Activated CD8-positive, alpha-beta memory T cell treated with anti-CD3 and anti-CD28 coated beads for 24 hours (primary cell): ENCODE measurements at regions not wholly inside any gene's neighbourhood (a gene's known extent, or its start where the extent isn't known, plus 50 kb on each side); places are given as distances from the start of the nearest gene placed in this dataset.

ENCODE experiments used
- DNase-seq: peaks from one replicate; pipeline ENCODE4 v3.0.0-alpha.2; 2020

DNA sequence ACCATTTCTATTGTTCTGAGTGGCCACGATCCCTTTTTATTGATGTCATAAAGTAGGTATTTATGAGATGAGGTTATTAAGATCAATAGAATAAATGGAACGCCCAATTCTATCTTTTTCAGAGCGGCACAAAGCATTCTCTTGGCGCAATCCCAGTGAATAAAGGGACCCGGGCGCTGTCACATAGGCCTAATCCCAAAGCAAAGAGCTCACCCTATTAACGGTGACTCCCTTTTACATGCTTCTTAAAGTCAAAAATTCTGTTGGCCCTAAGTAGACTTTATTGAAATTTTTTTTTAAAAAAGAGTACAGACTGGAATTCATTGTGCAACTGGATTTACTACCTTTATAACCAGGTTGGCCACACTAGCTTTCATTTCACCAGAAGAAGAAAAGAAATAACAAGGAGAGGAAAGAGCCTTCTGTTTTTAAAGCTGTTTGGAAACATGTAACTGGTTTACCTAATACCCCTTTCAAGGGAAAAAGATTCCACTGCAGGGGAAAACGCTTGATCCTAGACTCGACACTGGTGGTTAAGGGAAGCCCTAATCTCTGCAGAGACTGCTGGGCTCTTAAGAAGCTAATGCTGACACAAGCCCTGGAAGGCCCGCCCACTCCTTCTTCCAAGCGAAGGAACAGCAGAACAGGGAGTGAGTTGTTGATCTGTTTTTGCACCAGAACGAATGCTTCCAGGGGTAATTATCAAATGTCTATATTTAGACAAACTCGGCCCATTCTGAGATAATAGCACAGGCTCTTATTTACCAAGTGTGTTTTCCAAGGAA lies 381.2 kb downstream of the BCL11B start:
- DNase-seq = no peak

DNA sequence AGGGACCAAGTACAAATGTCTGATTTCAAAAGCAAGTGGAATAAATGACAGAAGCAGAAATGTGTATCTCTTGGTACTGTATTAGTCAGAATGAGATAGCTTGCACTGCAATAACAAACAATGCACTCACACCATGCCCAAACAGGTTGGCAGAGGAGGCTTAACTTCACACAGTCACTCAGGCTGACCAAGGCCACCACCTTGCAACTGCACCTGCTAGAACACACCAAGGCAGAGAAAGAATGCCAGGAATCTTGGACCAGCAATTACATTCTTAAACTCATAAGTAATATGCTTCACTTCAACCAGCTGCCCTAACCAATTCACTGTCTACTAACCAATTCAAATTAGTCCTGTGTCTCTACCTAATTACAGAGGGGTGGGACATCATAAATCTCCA lies 378.3 kb downstream of the BCL11B start:
- DNase-seq = no peak

DNA sequence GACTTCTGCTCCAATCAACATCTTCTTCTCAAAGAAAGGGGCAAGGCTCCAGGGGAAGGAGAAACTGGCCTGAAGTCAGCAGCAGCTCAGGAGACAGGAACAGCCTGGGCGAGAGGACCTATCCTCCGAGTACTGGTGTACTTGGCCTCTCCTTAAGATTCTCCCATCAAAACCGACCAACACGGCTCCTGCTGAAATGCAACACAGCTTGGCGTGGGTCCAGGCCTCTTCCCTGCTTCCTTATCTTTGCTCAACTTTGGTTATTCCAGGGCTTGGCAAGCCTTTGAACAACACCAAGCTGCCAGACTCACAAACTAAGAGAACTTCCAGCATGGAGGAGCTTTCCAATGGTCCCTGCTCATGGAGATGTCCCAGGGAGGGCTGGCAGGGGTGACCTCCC lies 377.4 kb downstream of the BCL11B start:
- no peak for DNase-seq

DNA sequence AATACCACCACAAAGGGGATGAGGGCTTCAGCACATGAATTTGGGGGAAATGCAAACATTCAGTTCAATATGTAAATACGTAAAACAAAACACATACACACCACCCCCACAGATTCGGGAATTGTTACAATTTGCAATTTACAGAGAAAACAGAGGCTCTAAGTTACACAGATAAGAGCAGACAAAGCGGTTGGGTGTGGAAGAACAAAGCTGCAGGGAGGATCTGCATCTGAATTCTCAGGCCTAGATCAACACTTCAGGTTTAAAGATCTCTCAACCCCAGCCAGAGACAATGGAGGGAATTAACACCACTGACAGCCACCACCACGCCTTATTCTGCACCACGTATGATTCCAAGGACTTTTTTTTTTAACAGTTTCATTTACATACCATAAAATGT lies 375.5 kb downstream of the BCL11B start:
- no peak for DNase-seq

DNA sequence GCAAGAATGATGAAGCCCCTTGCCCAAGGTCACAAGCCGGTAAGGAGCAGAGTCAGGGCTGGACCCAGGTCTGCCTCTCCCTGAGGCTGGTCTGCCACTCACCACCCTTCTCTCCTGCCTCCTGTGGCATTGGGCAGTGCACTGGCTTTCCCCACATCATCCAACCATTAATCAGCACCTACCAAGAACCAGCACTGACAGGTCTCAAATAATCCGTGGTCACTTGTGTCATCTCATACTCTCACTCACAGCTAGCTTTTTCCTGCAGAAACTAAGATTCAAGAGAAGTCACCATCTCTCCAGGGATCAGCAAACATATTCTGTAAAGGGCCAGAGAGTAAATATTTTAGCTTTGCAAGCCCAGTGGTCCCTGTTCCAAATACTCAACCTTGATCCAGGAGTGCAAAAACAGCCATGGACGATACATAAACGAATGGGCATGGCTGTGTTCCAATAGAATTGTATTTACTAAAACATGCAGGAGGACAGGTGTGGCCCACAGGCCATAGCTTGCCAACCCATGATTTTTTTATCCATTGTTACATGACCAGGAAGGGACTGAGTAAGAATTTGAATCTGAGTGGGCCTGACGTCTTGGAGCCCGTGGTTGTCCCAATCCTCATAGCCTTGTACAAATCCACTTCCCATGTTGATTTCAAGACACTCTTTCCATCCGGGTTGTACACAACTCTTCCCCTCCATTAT lies 374.2 kb downstream of the BCL11B start:
- no peak for DNase-seq

DNA sequence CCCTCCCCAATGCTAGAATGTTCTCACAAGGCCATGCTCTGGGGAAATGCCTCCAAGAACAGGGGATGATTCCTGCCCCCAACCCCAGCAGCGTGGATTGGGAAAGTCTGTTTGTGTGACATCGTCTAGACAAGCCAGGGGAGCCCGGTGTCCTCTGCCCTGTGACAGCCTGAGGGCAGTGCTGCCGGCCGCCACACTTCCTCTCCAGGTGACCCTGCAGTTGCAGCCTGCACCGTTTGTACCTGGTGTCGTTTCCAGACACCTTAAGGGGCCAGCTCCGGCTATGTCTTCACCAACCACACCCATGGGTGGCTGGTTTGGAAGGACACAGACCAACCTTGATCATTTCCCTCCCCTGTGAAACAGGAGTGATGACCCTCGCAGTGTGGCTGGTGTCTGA lies 372.6 kb downstream of the BCL11B start:
- no peak for DNase-seq

DNA sequence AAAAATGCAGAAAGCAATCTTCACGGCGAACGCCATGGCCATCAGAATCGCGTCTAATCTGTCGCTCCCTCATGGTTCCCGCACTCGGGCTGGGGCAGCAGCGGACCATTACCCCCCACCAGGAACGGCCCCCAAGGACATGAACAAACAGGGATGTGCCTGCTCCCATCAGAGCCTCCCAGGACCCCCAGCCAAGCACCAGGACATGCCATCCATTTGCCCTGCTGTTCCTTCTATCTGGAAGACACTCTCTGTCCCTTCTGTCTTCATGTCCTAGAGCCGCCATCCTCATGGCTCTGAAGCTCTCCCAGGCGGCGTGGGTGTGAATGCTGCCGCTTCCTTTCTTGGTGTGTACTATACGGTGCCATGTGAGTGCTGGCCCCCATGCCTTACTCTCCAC lies 371.8 kb downstream of the BCL11B start:
- no peak for DNase-seq

DNA sequence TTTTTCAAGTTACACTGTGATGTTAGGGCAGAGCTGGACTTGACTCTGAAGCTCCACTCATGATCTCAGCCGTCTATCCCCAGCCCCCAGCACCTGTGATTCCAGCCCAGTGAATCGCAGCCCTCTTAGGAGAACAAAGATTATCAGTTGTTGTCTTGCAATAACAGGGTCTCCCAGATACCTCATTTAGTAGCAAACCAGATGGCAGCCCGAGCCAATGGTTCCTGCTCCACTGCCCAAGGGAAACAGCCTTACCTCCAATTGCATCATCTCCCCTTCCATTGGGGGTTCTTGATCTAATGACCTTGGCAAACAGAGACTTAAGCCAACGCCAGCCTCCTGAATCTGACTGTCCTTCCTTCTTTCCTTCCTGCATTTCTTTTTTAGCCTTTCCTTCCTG lies 371.2 kb downstream of the BCL11B start:
- no peak for DNase-seq

DNA sequence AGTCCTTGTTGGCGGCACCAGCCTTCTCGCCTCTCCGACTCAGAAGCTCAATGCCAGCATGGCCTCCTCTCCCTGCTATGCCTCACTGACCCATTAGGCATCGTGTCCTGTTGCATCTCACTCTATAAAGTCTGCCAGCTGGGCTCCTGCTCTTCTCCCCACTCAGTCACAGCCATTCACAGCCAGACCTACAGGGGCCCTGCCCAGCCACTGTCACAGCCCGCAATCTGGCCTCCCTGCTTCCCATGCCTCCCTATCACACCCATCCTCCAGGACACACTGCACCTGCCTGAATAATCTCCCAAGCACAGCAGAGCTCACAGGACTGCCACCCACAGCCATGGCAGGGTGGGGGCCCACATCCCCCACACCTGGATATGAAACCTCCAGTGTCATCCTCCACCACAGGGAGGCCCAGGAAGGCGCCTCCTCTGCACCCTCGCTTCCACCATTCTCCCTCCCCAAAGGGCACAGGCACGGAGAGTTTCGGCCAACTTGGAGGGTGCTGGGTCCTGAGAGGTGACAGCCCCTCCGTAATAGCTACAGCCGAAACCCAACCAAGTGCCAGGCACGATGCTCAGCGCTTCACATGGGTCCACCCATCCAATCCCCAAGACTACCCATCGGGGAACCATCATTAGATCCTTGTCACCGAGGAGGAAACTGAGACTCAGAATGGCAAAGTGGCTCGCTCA lies 370.3 kb downstream of the BCL11B start:
- DNase-seq = no peak

DNA sequence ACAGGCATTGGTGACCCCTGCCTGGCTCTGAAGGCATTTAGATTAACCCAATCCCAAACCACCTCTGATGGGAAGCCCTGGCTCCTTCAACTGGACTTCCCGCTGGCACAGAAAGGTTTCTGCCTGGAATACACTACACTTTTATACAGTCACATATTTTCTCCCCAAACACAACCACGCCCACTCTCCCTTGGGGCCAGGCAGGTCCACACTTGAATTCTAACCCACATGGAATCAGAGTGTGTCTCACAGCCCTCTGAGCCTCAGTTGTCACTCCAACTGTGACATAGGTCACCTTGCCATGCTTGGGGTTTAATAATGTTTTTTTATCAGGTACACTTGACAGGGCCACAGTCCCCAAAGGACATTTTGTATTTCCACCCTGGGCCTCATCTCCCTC lies 368.6 kb downstream of the BCL11B start:
- no peak for DNase-seq

DNA sequence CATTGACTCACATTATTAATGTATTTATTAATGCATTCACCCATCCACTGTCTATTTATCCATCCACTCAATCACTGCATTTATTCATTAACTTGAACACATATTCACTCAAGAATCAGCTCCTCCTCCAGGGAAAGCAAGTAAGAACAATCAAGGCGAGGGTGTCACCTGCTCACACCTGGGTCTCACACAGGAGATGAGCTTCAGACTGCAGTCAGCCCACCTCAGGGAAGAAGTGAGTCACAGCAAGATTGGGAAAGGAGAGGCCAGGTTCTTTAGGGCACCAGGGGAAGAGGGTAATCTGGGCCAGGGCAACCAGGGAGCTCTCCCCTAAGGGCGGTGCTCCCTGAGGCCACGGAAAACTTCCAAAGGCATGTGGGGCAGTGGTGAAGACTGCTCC lies 367.3 kb downstream of the BCL11B start:
- DNase-seq = no peak

DNA sequence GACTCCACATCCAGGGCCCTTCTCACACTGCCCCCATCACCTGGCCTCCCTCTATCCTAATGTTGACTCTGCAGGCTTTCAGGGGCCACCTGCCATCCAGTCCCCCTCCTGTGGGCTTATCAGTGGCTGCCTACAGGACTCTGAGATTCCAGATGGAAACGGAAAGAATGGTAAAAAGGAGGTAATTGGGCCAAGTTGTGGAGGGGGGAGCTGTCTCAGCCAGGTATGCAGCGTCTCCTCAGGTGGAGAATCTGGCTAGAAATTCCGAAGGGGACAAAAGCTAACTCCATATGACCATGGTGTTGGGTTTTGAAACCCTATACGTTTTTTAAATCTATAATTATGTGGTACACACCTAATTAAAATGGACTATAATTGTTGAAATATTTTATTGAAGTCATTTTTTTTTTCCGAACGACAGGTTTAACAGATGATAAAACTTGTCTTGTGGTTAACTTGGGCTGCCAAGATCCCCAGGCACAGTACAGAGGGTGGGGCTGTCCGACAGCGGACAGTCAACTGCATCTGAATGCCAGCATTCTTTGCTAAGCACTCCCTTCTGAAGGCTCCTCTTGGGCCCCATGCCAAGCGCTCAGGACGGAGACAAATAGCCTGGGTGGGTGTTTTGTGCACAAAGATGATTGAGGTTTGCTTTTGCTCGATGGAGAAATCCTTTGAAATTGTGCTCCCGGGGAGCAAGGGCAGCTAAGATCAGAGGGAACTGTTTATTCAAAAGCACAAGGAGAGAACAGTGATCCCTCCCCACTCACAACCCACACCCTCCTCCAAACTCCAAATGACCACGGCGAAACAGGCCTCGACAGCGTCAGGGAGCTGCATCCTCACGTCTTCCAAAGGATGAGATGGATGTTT lies 365.6 kb downstream of the BCL11B start:
- no peak for DNase-seq

DNA sequence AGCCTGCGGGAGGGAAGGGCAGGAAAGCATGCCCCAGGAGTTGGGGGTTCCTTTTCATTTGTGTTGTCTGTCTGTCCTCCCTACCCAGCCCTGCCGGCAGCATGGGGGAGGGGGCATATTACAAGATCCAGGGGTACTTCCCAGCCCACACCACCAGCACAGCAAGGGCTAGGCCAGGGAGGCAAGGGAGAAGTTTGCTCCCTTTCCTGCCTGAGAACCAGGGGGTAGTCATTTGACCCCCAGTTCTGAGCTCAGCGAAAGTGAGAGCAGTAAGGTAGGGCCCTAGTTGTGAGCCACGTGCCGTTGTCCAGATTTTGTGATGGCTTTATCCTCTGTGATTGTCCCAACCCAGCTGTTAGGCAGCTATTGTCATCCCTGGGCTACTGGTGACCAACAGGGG lies 364.7 kb downstream of the BCL11B start:
- no peak for DNase-seq

DNA sequence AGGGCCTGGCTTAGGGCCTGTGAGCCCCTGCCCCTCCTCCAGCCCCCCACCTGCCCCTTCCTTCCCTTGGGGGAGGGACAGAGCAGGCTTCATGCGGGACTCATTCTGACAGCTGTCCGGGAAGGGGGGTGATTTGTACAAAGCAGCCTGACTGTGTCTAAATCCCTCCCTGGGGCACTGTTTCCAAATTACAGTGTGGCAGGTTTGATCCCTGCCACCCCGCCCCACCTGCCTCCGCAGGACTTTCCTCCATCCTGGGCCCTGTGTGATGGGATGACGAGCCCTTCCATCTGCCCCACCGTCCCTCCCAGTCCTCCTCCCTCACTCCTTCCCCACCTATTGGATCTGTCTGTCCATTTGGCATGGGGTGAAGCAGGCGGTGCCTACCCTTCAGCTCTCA lies 363.9 kb downstream of the BCL11B start:
- DNase-seq = no peak

DNA sequence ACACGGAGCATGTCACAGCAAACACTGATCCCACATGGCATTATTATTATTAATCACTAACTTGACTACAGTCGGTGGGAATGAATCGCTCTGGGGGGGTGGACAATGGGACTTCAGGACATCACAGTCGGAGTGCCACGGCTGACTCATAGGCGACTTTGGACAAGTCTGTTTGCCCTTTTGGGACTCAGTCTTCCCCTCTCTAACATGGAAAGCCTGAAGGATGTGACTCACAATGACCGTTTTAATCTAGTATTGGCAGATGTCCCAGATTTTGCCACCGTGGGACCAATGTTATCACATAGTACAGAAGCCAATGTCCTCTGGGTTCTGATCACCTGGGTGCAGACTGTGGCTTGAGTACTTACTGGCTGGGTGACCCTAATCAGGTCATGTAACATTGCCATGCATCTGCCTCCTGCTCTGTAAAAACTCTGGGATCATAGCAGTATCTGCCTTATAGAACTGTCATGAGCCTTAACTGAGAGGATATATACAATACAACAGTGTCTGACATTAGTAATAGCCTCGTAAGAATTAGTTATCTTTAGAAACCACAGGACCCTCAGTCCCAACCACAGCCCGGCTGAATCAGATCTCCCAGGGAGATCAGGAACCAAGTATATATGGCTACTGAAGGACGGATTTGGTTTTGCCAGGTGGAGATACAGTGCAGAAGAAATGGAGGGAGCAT lies 362.6 kb downstream of the BCL11B start:
- DNase-seq = no peak

DNA sequence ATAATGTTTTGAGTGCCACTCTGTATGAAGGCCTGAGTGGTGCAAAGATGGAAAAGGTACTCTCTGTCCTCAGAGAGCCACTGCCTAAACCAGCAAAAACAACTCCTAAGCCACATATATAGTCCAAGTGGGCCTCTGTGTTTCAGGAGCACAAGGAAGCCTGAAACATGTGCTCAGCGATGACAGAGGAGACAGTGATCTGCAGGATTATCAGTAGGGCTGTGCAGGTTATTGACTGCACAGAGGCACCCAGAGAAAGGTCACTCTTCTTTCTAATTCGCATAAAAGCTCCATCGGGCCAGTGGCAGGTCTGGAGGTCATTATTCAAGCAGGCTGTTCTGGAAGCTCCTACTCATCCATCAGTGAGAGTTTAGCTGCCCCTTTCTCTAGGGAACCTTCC lies 361.9 kb downstream of the BCL11B start:
- DNase-seq = no peak

DNA sequence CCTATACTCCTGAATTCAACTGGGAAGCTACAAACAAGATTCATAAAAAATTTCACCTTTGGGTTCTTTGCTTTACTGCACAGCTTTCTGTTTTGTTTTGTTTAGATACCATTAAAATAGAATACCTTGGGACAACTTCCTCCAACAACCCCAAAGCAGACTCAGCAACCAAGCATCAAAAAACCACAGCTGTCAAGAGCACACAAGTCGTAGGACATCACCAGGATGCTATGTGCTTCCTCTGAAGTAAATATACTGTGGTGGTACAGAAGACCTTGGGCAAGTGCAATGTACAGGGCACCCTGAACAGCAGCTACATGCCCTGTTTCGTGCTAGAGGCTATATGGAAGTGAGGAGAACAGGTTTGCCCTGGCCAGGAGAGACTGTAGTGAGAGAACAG lies 359.3 kb downstream of the BCL11B start:
- DNase-seq = no peak

DNA sequence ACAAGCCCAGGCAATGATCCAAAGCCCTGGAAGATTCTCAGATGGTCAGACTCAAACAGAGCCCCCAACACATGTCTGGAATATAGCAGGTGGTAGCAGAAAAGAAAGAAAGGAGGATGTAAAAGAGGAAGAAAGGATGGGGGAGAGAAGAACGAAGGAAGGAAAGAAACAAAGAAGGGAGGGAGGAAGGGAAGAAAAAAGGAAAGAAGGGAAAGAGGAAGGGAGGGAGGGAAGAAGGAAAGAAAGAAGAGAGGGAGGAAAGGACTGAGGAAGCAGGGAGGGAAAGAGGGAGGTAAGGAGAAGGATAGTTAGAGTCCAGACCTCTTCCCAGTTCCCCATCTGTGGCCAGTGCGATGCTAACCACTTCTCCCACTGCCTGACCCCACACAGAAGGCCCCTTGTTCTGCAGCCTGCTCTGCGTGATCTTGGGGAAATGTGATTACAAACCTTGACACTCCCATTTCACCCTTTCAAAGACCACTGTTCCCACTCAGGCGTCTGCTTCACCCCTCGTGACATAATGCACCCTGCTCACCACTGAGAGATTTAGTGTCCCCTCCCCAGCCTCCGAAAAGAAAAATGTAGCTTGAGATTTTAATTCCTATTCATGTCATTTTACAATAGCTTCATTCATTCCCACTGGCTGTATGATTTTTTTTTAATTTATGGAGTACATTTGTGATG lies 357.9 kb downstream of the BCL11B start:
- no peak for DNase-seq

DNA sequence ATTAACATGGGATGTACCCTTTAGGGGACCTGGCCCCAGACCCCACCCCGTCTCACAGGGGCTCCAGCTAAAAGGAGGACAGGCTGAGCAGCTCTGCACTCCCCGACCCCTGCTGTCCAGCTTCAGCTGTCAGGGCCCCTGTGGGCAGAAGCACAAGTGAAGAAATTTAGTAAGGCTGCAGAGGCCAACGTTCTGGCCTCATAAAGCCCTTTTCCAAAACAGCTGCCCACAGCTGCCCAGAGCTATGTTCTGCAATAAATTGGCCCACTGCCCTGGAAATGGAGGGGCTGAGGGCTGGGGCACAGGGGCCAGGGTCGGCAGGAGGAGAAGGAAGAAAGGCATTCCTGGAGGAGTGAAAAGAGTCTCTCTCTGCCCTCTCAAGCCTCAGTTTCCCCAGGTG lies 357.1 kb downstream of the BCL11B start:
- DNase-seq = no peak

DNA sequence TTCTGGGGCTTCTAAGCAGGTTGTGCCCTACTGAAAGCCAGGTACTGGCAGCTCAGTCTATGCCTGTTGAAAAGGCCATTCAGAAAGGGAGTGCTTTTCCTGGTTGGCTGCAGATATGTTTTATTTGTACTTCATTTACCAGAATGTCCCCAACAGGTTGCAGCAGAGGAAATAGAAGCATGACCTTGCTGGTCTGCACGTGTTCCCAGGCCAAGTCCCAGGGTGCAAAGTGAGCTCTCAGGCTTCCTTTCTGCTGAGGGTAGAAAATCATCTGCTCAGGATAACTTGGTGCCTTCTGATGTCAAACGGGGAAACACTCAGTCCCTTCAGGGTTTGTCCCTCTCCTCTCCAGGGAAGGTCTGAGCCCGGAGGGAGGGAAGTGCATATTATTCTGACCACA lies 356.4 kb downstream of the BCL11B start:
- no peak for DNase-seq

DNA sequence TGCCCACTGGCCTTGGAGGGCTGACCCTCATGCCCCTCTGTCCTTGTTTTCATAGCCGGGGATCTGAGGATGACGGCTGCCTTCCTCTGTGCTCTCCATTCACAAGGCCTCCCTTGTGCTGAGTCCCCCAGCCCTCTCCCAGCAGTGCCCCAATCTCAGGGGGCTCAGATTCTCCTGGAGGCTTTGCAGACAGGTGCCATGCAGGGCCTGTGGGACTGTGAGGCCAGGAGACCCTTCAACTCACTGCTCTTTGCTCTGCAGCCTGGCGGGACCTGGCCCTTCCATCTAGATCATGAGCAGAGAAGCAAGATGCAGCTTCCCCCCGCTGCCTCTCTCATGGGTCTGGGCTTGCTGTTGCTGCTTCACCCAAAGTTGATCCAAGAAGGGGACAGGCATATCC lies 356.0 kb downstream of the BCL11B start:
- no peak for DNase-seq

DNA sequence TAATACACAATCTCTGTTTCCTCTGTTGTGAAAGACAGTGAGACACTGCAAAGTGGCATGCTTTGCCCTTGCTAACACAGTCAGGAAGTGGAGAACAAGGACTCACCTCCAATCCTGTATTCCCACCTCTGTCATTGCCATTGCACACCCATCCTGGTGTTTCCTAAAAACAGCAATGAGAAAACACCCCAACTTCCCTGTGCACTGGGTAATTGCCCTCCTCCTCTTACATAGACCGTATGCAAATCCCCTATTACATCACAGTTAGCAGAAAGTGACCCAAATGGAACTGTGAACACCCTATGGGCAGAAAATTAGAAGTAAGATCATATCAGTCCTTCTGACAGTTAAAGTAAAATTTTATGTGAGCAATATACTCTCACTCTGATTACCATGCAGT lies 355.5 kb downstream of the BCL11B start:
- no peak for DNase-seq
